NCI-H446 treated with DMSO at 0.1 percent for 48 hours (cell line): ENCODE measurements at regions not wholly inside any gene's neighbourhood (a gene's known extent, or its start where the extent isn't known, plus 50 kb on each side); places are given as distances from the start of the nearest gene placed in this dataset.

Experiments
- DNase-seq: peaks from one replicate; lab custom pipeline; 2025; lab: John Stamatoyannopoulos, UW

DNA sequence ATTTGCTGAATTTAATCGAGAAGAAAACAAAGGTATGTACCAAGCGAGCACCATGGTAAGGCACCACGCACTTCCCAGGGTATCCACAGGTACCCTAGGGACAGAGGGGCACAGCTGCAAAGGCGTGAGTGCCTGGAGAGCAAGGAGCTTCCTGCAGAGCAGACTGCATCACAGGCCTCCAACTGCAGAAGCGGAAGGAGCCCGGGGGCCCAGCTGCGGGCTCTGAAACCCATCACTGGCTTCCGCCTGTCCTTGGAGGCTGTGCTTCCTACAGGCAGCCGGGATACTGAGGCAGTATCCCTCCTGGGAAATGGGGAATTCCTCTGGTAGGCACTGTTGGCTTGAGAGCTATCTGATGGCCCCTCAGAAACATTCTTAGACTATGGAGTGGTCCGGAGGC lies 217.4 kb upstream of the GMDS start:
- DNase-seq: no peak

GRCh38 chr6:2460216-2460745 lies 214.9 kb upstream of the GMDS start:
- DNase-seq: no peak

DNA sequence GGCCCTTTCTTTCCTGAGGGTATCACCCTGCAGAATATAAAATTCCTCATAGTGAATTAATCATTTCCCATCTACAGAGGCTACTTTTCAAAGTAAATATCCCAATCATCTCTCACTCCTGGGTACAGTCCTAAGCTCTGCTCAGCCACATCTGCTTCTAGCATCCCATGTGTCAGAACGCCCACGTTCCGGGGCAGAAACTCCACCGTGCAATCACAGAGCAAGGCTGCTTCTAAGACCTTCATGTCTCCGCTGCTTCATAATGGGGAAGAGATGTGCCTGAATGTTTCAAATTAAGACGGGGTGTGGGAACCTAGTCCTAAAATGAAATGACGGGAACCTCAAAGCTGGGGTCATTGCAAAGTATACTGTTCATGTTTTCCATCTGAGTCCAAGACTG lies 208.8 kb upstream of the GMDS start:
- no peak for DNase-seq

- DNase-seq: peak; percentile 26
Measured at GRCh38 chr6:2450546-2450945, 205.1 kb upstream of the GMDS start.

GRCh38 chr6:2449572-2449940 lies 204.2 kb upstream of the GMDS start:
- no peak for DNase-seq

- DNase-seq: peak; percentile 57
Measured at GRCh38 chr6:2448826-2449571, 203.6 kb upstream of the GMDS start.

DNA sequence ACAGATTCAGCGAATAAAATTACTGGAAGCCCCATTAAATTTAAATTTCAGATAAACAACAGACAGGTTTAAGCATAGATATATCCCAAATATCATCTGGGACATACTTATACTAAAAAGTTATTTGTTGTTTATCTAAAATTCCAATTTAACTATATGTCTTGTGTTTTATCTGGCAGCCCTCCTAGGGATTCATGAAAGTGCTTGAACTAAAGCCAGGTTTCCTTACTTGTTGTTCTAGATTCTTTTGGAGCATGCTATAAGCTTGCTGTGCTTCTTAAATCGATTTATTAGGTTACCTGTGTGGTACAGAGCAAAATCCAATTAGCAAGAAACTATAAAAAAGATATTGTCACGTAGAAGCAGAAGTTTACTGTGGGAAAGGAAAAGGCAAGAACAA lies 202.5 kb upstream of the GMDS start:
- DNase-seq: peak; percentile 8

GRCh38 chr6:2447318-2447920 lies 202.0 kb upstream of the GMDS start:
- DNase-seq: peak; percentile 9

- DNase-seq: no peak
Measured at GRCh38 chr6:2441601-2442475, 196.4 kb upstream of the GMDS start.

GRCh38 chr6:2440516-2440915 lies 195.1 kb upstream of the GMDS start:
- no peak for DNase-seq

DNA sequence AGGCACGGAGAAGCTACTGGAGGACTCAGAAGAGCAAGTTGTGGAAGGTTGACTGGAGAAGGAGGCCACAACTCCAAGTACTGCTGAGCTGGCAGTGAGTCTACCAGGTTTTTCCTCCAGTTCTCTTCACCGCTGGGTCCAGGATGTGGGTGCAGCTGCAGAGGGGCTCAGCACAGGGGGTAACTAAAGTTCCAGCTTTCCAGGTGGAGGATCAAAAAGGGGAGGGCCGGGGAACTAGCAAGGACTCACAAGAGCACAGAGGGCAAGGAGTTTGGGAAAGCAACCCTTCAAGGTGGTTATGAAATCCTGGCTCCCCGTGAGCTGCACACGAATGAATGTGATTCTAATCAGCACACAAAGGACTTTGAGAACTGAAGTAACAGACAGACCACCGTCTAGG lies 194.2 kb upstream of the GMDS start:
- DNase-seq: no peak

DNA sequence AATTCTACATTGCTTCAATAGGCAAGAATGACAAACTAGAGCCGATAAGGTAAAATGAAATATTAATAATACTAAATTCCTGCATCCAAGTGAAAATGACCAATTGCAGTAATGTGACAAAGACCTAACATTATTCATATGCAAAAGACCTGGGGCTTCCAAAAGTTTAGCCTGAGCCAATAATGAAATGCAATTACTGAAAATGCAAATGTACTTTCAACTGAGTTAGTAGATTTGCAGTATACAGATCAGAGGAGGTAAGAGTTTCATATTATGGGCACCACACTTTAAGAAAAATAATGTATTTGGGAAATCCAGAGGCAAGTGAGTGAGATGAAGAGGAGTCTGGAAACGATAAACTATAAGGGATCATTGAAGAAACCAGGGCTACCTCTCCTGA lies 193.7 kb upstream of the GMDS start:
- DNase-seq: no peak

DNA sequence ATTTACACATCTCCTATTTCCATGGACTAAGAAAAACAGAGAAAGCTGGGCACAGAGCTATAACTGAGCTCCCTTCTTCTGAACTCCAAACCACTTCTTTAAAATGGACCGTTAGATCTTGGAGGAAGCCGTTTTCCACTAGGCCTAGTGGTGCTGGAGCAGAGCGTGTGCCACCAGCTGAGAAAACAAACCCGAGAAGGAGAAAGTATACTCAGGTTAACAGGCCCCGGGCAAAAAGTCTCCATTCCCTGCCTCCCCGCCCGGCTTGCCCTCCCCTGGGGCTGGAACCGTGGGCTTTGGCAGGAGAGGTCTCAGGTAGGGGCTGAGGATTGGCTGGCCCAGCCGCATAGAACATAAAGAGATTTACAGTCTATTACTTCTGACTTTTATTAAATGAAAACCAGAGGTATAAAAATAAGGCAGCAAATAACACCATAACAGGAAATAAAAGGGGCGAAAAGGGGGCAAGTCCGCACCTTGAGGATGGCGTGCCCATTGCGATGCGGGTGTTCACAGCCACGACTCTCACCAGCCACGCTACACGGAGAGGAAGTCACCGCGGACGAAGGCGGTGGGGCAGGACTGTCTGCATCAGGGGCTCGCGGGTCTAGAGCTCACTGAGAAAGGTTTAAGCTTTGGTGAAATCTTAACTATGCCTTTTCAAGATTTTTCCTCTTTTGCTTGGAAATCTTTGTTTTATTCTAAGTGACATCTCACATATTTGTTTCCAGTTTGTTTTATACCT lies 191.2 kb upstream of the GMDS start:
- no peak for DNase-seq

GRCh38 chr6:2435323-2435722 lies 189.9 kb upstream of the GMDS start:
- DNase-seq: no peak

DNA sequence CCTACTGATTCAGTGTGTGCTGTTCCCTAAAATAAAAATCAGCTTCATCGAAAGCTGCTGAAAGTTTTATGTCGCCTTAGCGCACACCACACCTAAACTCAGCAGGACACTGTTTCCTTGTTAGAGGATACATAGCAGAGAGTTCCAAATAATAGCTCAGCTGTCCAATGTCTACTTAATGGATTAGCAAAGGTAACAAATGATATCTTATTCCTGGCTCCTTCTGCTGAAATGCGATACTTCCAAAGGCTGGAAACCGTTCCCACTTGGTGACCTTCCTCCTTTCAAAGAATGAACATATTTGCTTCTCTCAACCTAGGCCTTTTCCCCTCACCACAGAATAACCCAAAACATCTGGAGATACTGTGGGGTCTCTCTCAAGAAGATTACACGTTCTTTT lies 189.5 kb upstream of the GMDS start:
- no peak for DNase-seq

- no peak for DNase-seq
Measured at GRCh38 chr6:2434116-2434515, 188.7 kb upstream of the GMDS start.

DNA sequence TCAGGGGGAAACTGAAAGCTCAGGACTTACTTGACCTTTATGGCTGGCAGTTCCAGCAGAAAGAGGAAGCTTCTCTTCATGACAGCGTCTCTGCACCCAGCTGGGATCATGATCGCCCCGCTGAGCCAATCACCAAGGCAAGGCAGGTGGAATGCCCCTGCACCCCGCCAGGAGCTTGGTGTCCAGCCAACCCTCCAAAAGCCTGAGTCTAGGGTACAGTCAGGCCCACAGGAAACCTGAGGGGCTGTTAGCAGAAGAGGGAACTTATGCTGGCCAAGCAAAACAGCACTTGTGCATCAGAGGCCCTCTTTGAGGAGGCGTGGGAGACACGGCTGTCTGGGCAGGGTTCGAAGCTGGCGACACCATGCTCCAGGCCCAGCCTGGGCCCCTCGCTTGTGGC lies 188.3 kb upstream of the GMDS start:
- DNase-seq: no peak

GRCh38 chr6:2433266-2433665 lies 187.9 kb upstream of the GMDS start:
- DNase-seq: no peak

DNA sequence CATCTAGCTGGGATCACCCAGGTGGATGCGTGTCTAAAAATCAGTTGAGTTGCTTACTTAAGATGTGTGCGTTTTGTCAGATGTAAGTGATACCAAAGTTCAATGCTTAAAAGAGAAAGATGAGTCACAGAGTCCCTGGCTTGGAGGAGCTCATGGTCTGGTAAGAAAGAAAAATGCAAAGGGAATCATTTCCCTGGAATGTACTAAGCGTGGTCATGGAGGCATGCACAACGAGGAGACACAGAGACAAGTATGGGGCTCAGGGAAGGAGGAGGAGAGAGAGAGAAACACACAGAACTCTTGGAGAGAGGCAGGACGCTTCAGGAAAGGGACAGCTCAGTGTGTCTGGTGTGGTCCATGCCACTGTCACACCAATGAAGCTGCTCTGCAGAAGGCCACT lies 186.9 kb upstream of the GMDS start:
- DNase-seq: no peak

- no peak for DNase-seq
Measured at GRCh38 chr6:2430612-2431011, 185.2 kb upstream of the GMDS start.

- no peak for DNase-seq
Measured at GRCh38 chr6:2429460-2429859, 184.1 kb upstream of the GMDS start.

- no peak for DNase-seq
Measured at GRCh38 chr6:2429032-2429431, 183.6 kb upstream of the GMDS start.
